Cerebellar nuclear complex (tissue), 1 donor: ENCODE measurements at regions not wholly inside any gene's neighbourhood (a gene's known extent, or its start where the extent isn't known, plus 50 kb on each side); places are given as distances from the start of the nearest gene placed in this dataset.

Experiments used
- DNase-seq, 2 experiments: peaks; one replicate each; lab custom pipeline; 2025; lab: John Stamatoyannopoulos, UW

GRCh38 chr1:232382671-232383070 is 247.3 kb downstream of the SIPA1L2 start:
- no peak for DNase-seq

DNA sequence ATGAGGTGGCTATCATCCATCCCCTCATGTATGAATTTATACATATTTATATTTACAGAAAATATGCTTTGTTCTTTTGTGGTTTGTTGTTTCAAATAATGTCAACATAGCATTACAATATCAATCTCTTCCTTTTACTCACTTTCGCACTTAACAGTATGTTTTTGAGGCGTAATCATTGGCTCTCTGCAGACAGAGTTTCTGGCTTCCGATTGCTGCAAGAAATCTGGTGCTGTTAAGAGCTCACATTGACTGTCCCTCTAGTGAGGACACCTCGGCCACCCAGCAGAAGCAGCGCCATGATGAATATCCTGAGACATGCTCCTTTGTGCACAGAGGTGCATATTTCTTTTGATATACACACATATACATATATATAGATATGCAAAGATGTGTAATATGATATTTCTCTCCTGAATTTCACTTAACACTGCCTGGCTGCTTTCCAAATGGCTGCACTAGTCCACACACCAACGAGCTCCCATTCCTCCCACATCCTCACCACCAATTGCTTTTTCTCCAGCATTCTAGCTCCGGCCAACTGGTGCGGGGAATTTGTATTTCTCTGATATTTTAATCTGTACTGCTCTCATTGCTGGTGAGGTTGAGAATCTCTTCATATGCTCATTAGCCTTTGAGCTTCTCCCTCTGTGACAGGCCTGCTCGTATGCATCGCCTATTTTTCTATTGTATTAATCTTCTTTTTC is 248.4 kb downstream of the SIPA1L2 start:
- DNase-seq: no peak

DNA sequence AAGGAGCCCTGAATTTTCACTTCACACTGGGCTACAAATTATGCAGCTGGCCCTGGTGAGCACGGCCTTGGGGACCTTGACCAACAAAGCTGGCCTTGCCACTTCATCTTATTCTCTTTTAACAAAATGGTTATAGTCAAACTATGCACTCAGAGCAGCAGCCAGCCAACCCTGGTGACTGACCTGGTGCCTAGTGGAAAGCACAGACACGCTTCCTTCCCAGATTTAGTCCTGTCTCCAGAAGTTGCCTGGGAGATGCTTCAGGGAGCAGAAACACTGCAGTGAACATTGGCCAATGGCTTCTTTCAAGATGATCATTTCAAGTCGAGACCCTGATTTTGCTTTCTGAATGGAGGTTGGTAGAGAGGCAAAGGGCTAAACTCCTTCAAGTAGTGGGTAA is 249.3 kb downstream of the SIPA1L2 start:
- no peak for DNase-seq

DNA sequence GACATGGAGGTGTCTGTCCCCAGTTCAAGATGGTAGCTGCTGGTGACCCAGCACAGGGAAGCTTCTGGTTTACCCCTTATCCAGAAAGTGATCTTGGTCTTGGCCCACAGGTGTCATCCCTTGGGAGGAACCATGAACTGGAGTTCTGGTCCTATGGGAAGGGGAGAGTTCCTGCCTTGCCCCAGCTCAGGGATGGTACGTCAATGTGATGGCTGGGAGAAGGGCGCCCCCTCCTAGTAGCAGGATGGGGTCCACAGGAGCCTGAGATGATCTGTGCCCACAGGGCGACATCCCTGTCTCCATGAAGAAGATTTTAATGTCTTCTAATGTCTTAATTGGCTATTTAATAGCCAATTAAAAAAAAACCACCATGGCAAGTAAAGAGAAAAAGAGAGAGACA is 249.8 kb downstream of the SIPA1L2 start:
- DNase-seq: no peak

DNA sequence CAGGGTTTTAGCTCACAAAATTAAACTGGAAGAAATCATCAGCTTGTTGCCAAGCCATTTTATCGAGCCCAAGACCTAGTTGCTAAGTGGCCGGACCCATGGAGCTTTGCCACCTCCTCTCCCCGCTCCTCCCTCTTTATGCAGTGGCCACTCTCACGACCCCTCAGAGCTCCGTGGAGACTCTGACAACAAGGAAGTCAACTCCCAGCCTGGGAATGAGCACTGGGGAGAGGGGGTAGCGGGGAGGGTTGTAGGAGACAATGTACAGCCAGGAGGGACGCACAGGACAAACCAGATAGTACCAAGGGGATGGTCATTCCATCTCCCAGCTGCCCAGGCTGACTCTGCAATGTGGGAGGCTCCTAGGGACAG is 250.9 kb downstream of the SIPA1L2 start:
- no peak for DNase-seq

DNA sequence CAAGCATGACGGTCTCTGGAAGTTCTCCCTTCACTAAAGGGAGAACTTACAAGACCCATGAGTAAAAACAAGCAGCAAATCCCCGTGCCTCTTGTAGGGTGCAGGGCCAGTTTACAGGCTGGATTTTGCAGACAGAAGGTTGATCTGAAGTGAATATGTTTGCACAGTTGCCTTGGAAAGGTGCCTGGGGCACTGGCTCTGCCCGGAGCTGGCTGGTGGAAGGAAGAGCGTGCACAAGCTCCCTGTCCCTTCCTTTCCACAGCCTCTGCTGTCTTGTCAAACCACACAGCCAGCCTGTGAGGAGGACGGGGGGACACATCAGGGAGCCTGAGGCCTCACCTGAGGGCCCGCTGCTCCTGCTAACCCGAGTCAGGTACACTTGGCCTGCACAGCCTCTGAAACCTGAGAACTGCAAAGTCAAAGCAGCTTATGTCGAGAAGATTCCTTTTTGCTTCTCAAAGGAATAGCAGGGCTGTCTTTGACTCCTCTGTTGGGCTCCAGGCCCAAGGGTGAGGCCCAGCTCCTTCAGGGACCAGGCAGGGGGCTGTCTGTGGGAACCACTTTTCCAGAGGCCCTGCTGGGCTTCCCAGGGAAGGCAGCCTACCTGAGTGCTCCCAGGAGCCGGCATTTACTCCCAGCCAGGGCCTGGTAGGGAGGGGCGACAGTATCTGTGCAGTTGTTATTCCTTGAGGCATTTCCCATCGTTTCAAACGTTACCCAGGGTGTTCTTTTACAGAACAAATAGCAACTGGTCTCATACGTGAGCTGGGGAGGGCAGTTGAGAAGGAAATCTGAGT is 251.5 kb downstream of the SIPA1L2 start:
- no peak for DNase-seq

DNA sequence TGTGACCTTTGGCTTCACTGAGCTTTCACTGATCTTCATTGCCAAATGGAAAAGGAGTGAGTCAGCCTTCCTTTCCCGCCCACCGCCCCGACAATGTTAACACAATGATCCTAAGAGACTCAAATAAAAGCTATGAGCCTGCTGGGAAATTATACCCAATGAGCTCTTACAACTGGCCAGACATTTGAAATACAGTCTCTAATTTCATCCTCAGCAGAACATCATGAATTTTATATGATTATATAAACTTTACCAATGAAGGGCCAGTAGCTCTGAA is 252.5 kb downstream of the SIPA1L2 start:
- no peak for DNase-seq

DNA sequence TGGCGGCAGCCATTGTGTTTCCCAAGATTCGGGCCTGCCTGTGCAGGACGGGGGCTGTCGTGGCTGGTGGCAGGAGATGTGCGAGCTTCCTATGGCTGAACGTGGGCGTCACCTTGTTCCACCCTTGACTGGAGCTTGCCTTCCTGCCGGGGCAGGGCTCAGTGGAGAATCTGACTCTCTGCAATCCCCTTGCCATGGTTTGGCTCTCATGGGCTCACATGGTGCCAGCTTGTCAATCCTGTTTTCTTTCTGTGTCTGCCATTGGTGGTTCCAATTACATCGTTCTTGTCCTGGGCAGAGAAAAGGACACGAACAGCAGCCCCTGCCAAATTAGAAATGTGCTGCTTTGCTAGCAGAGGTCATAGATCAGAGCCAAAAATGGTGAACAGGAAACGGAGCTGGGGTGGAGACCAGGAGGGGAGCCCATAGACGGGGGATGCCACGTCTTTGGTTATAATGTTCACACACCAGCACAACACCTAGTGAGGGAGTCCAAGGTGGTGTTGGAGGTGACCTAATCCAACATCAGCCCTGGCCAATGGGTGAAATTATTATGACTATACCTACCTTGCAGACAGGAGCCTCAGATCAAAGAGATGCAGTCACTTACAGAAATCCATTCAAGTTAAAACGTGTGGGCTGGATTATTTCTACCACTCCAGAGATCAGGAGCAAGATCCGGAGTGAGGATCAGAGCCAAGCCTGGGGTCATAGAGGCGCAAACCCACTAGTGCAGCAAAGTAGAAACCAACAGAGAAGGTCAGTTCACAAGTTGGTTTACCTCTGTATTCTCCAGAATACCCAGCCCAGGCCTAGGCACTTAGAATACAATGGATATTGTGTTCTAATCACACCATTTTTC is 253.1 kb downstream of the SIPA1L2 start:
- DNase-seq: no peak

DNA sequence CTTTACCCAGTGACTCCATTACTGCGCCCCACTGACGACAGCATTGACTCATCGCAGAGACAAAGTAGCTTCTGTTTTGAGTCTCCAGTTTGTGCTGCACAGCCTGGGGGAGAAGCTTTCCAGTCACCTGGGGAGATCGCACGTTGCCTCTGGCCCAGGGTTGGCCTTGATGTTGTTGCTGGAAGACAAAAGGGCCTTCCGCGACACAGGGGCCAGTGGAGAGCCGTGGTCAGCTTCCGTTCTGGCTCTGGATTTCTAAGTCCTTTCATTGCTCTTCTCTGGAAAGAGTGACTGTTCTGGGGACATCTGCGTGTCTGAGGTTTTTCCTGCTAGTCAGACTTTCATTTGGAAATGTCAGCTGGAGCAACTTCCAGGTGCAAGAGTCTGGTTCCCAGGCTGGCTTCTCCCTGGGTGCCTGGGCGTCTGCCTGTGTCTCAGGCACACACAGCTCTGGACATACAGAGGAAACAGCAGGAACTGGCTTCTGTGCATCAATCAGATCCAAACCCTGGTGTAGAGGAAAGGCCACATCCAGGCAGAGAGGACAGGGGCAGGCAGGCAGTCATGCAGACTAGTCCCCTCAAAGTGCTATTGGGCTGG is 257.0 kb downstream of the SIPA1L2 start:
- DNase-seq: no peak

DNA sequence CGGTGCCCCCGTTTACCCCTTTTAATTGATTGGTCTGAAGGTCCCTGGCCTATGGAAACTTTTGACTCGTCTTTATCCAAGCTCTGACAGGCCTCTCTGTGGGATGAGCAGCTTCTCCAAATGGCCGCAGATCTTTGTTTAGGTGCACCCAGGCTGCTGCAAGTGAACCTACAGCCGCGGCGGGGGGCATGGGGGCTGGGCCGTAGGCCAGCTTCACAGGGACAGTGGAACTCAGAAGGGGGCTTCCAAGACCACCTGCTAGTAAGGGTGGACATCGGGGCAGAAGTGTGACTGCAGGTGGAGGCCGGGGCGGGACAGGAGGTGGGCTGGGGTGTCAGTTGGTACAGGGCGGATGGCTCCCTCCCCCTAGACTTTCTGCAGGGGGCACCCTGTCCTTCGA is 257.5 kb downstream of the SIPA1L2 start:
- no peak for DNase-seq

DNA sequence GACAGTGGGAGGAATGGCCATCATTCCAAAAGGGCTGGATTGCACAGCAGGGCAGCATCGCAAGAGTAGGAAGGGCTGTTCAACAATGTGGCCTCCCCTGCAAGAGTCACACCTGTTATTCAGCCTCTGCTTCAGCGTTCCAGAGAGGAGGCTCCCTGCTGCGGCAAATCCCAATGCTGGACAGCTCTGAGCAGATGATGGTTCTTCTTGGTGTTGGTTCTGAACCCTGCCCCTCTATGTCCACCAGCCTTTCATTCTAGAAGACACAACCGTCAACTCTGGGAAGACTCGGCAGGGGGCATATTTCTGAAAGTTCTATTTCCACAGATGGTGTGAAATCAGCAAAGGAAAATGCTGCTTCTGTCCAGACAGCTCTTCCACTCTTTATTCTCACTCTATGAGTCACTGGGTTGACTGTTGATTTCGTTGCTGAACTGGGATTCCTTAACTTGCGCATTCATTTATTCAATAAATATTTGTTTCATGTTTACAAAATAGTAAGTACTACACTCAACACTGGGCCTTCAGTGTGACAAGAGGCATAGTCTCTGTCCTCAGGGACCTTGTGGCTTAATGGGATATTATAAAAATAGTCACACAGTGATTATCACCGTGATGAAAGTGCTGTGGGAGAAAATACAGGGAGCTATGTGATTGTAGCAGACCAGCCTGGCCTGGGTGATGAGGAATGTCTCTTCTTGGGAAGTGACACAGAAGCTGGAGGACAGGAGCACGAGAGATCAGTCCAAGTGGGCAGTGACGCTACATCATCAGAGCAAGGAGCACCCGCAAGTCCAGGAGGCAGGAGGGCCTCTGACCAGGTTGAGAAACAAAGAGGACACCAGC is 260.3 kb downstream of the SIPA1L2 start:
- no peak for DNase-seq

DNA sequence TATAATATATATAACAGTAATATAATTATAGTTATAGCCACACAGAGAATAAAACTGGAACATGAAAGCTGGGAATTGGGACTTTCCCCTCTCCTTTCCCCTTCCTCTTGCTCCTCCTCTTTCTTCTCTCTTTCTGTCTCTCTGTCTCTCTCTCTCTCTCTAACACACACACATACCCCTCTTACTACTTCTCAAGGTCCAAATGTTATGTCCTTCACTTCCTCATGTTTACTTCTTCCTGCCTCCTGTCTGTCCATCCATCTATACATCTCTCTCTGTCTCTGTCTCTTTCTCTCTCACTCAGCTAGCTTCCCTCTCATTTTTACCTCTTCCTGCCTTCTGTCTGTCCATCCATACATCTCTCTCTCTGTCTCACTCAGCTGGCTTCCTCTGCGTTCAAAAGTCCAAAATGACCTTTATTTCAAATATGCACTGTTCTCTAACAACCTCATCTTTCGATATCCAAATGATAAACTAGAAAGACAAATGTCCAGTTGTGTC is 261.1 kb downstream of the SIPA1L2 start:
- no peak for DNase-seq

DNA sequence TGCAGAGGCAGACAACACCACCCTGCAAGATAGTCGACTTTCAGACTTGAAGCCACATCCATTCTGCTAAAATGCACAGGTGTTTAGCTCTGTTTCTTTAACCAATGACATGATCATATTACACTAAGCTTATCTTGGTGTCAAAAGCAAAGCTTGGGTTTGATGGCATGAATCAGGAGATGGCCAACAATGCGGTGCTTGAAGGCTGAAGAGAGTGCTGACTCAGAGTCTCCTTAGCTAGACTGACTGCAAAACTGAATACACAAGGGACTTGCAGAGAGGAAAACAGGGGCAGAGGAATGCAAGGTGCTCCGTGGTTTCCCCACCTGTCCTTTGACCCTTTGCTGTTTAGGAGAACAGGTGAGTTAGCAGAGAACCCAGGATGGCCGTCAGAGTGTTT is 262.6 kb downstream of the SIPA1L2 start:
- DNase-seq: no peak

DNA sequence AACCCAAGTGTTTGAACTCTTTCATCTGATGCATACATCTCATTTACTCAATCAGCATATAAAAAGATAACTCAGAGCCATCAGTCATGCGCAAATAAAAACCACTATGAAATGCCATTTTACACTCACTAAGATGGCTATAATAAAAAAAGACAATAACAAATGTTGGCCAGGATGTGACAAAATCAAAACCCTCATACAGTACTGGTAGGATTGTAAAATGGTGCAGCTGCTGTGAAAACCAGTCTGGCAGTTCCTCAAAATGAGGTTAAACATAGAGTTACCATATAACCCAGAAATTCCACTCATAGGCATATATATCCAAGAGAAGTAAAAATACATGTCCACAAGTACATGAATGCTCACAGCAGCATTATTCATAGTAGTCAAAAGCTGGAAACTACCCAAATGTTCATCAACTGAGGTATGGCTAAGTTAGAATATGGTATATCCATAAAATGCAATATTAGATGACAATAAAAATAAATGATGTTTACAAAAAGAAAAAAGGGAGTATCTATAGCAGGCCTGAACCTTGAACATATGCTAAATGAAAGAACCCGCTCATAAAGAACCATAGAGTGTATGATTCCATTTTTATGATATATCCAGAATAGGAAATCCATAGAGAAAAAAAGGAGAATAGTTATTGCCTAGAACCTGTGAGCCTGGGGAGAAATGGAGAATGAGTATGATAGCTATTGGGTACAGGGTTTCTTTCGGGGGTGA is 265.1 kb downstream of the SIPA1L2 start:
- no peak for DNase-seq

- no peak for DNase-seq
Observed at GRCh38 chr1:232363008-232363407, 266.9 kb downstream of the SIPA1L2 start.

DNA sequence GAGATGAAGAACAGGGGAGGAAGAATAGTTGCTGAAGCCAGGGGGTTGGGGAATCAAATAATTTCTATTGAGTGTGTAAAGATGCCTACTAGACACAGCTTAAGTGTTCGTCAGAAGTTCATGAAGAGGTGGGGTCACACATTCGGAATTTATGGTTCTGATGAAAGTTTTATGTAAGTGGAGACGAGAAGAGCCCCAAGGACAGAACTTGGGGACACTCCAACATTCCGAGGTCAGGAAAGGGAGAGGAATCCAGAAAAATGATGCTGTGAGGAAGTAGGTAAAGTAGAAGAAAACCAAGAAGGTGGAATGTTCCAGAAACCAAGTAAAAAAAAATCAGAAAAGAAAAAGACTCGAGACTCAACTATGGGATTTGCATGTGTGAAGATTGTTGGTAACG is 272.5 kb downstream of the SIPA1L2 start:
- DNase-seq: no peak

DNA sequence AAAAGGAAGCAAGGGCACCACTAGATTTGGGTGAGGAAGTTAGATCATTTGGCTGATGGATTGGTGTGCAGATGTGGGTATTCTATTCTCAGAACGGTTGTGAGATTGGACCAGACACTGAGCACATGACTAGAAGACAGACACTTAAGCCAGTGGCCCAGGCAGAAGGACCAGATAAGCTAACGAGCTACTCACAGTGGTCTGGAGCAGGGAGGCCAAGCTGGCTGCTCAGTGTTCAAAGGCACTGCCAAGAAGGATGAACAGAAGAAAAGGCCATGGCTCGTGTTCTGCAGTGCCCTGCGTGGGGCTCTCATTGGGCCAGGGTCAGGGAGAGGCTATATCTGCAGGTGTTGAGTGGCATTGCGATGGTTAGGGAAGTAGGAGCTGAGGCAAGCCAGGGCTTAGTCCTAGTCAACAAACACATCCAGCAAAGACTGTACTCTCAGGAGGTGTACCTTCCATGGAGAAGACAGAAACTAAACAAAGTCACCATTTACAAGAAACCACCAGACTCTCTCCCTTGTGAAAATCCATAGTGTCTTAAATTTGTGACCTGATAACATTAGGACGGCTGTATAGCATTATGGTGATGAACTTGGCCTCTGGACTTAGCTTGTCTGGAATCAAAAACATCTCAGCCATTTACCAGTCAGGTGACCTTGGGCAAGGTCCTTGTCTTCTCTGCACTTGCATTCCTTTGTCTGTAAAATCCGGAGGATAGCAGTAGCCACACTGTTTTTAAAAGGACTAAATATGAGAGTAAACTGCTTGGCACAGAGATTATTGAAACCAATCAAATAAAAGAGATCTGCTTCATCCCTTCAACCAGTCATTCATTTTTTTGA is 274.5 kb downstream of the SIPA1L2 start:
- DNase-seq: no peak

GRCh38 chr1:232353001-232353400 is 276.9 kb downstream of the SIPA1L2 start:
- DNase-seq: no peak

DNA sequence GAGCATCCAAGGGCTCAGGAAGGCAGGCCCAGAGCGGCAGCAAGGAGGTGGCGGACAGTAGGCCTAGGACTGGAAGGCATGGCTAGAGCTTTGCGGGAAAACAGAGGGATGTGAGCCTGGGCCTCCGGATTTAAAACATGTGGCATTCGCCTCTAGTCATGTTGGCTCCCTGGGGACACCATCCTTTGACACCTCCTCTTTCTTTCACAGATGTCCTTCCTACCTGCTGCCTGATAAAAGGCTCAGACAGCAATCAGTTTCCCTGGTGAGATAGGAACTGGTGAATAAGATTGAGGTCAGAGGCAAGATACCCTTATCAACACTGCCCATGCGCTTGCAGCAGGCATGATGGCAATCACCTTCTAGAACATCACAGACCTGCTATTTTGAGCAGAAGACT is 277.6 kb downstream of the SIPA1L2 start:
- DNase-seq: no peak

- no peak for DNase-seq
Observed at GRCh38 chr1:232351335-232351734, 278.6 kb downstream of the SIPA1L2 start.
